ENCODE measurements at regions not wholly inside any gene's neighbourhood (a gene's known extent, or its start where the extent isn't known, plus 50 kb on each side); places are given as distances from the start of the nearest gene placed in this dataset.

DNA sequence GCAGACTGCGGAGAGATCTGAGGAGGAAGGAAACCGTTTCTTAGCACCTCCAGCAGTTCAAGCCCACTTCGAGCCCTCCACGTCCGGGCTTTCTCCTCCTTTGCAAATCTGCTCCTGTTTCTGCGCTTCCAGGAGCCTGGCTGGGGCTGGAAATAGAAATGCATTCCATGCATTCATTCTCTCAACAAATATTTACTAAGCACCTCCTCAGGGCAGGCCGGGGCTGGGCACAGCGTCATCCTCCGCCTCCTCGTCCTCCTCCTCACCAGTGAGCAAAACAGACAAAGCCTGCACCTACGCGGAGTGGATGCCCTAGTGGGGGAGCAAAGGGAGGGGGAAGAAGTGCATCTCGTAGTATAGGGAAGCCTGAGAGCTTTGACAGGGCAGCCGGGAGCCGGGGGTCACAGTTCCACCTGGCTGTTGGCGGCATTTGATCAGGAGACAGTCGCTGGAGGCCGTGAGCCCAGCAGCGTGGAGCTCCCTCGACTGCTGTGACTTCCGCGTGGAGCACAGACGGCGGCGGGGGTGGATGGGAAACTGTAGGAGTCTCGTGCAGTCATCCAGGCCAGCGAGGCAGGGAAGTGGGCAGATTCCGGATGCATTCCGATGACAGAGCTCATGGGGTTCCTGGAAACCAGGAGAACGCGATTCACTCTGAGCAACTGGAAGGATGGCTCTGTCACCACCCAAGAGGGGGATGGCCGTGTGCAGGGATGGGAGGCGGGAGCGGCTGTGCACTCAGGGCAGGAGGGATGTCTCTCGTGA is 93.5 kb downstream of the SIK1 start:
- no peak for DNase-seq (ENCODE audit: low read depth in 4 of 4, low spot score in 2 of 4)

DNA sequence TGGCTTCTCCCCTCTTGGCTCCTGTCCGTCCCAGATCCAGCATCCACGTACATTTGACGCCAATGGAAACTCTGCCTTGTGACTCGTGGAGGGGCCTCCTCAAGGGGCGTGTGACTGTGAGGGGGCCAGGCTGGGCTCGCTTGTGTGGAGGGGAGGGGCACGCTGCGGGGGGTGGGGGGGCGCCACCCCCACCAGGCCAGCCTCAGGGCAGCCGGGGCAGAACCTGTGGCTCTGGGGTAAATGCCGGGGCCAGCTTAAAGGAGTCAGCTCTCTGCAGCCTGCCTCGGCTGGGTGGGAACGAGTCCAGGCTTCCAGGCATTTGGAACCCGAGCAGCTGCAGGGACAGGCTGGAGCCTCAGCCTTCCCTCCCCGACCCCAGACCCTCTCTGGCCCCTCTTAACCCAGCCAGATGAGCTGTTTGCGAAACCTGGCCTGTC is 94.1 kb downstream of the SIK1 start:
- no peak for DNase-seq (ENCODE audit: low read depth in 4 of 4, low spot score in 2 of 4)

DNA sequence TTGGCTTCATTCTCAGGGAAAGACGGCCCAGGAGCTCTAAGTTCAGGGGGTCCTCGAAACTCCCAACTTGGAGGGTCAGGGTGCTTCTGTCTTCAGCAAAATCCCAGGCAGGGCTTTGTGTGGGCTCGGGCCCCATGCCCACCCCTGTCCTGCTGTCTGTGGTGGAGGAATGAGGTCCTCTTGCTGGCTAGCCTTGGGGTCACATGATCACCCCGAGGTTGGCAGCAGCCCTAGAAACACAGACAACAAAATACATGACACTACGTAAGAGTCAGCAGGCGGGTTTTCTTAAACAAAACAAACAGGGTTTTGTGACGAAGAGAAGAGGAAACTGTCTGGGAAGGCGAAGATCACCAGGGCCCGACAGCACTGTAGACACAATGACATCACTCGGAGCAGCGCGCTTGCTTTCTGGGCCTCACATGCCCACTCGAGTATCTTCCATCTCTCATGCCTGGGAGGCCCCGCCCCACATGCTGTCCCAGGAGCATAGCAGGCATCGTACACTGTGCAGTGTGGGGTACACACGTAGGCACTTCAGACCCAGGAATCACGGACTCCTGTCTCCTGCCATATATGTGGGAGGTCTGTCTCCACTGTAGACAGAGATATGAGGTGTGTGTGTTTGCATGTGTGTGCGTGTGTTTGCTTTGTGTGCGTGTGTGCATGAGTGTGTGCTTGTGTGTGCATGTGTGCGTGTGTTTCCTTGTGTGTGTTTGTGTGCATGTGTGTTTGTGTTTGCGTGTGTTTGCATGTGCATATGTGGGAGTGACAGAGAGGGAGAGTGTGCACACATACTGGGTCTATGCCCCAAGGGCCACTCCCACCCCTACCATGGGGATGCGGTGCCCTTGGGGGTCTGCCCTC is 94.7 kb downstream of the SIK1 start:
- no peak for DNase-seq (ENCODE audit: low read depth in 4 of 4, low spot score in 2 of 4)

DNA sequence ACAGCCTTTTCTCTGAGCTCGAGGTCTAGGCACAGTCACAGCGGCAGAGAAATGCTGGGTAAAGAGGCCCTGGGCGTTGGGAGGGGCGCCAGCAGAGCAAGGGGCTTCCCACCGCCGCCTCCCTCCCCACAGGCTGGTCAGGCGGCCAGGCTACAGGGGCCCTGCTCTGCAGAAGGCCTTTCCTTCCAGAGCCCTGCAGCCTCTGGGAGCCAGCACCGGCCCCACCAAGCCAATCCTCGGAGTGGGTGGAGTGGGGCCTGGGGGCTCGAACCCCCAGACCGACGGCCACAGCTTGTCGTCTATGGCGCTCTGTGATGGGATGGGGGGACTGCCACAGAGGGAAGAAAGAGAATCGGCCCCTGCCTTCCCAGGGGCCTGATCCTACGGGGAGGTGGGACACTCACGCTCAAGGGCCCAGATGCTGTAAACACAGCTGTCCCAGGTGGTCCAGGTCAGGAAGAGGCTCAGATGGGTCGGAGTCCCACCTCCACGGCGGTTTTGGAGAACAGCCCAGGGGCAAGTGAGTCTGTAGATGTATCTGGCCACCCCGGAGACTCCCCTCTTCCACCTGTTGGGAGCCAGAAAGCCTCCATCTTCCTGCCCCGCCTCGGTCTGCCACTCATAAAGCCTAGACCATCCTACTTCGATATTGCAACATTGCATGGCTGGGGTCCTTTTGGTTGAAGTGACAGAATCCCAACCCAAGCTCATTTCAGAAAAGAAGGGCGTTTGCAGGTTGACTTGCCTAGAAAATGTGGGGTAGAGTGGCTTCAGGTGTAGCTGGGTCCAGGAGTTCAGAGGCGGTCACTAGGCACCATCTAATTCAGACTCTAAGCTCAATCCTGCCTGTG is 95.6 kb downstream of the SIK1 start:
- DNase-seq (ENCODE audit: low read depth in 4 of 4, low spot score in 2 of 4): no peak

DNA sequence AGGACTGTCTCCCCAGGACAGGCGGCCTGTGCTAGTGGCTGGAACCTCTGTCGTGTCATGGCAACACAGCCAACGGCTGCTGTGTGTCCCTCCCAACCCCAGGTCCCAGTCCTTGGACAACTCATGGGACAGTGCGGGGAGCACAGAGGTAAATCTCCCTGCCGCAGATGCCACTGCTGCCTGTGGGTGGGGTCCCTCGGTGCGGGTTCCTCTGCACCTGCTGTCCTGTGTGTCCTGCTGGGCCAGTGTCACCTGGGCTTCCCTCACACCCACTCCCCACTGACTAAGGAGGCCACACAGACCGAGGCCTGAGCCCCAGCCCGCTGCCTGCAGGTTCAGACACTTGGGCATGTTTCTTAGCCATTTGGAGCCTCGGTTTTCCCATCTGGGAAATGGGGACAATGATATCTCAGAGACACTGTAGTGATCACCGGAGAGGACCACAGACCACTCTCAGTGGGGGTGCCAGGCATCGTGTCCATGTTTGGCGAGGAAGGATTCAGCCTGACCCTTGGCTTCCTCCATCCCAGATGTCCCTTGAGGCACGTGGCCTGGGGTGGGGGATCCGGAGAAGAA is 96.5 kb downstream of the SIK1 start:
- DNase-seq (ENCODE audit: low read depth in 4 of 4, low spot score in 2 of 4): no peak

DNA sequence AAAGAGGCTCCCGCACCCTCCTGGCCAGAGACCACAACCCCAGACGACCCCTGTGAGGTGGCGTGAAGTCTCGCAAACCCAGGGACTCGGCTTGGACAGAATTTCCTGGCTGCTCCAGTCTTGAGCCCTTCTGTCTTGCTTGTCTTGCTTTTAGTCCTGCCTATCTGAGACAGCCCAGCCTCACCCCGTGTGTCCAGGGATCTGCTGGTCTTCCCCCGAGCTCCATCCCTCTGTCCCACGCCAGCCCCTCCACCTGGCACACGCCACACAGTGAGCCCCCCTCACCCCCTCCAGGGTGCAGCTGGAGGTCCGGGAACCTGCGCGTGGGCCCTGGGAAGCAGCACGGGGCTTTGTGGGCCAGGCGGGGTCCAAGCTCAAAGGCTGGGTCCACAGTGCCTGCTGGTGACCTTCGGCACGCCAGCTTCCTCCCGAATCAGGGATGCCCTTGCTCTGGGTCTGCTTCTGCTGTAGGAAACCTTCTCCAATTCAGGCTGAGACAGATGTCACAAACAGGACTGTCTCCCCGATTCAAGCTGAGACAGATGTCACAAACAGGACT is 97.1 kb downstream of the SIK1 start:
- no peak for DNase-seq (ENCODE audit: low read depth in 4 of 4, low spot score in 2 of 4)

DNA sequence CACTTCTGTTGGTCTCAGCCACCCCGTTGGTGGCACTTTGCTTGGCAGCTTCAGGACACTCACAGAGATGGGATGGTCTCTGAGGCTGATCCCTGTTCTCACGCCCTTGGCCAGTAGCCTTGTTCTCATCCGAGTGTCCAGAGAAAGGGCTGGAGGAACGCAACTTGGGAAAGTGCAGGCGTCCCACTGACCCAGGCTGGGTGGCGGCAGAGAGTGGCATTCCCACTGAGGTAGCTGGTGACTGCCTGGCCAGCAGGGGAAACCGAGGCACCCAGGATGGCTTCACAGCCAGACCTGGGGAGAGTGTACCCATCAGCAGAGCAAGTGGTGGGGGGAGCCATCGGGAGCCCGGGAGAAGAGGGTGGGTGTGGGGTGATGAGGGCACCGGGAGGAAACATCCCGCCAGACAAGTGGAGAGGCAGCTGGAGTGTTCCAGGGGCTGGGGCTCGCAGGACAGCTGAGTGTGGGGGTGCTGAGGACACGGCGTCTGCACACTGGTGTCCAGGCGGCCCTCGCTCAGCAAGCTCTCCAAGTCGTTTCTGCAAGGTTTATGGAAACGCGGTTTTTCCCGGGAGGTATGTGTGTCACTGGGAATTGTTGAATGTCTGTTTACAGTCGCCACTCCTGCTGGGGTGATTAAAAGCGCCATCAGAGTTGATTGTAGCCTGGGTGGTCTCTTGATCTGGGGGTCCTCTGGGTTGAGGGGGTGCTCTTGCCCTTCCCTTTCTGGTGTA is 97.8 kb downstream of the SIK1 start:
- no peak for DNase-seq (ENCODE audit: low read depth in 4 of 4, low spot score in 2 of 4)

DNA sequence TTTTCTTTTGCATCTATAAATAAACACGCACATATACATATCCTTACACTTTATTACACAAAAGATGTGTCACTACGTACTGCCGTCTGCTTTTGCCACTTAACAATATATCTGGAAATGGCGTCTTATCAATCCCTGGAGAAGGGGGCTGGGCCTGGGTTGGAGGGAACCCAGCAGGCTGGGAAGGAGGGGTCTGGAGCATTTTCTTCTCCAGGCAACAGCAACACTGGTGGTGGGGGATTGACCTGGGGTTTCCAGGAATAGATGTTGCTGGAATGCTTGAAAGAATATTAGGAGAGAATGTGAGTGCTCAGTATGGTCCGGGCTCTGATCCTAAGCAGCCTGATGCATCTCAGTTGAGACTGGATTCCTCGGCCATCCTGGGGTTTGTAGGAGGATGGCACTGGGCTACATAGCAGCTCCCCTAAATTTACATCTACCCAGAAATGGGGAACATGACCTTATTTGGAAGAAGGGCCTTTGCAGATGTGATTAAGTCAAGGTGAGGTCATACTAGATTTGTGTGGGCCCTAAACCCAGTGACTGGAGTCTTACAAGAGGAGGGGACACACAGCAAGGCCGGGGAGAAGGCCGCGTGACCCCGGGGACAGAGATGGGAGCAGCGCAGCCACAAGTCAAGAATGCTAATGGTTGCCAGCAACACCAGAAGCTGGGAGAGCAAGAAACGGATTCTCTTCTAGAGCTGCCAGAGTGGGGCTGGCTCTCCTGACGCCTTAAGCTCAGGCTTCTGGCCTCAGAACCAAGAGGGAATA is 98.6 kb downstream of the SIK1 start:
- no peak for DNase-seq (ENCODE audit: low read depth in 4 of 4, low spot score in 2 of 4)

- DNase-seq (ENCODE audit: low read depth in 4 of 4, low spot score in 2 of 4): no peak
Observed at GRCh38 chr21:43325968-43326715, 100.8 kb downstream of the SIK1 start.

DNA sequence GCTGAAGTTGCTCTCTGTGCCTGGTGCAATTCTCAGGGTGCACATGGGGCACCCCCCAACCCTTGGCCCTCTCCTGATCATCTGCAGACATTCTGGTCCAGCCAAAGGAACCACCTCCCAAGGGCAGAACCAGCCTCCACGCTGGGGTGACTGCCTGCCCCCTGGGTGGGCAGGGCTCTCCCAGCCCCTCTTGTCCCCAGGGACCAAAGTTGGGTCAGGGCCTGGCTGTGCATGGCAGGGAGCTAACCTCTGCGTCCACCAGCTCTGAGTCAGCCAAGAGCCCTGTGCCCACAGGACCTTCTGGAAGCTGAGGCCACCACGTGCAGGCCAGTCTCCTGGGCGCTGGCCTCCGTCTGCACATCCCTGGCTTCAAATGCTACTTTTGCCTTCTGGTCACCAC is 101.9 kb downstream of the SIK1 start:
- no peak for DNase-seq (ENCODE audit: low read depth in 4 of 4, low spot score in 2 of 4)

- no peak for DNase-seq (ENCODE audit: low read depth in 4 of 4, low spot score in 2 of 4)
Observed at GRCh38 chr21:43324596-43324995, 102.3 kb downstream of the SIK1 start.

DNA sequence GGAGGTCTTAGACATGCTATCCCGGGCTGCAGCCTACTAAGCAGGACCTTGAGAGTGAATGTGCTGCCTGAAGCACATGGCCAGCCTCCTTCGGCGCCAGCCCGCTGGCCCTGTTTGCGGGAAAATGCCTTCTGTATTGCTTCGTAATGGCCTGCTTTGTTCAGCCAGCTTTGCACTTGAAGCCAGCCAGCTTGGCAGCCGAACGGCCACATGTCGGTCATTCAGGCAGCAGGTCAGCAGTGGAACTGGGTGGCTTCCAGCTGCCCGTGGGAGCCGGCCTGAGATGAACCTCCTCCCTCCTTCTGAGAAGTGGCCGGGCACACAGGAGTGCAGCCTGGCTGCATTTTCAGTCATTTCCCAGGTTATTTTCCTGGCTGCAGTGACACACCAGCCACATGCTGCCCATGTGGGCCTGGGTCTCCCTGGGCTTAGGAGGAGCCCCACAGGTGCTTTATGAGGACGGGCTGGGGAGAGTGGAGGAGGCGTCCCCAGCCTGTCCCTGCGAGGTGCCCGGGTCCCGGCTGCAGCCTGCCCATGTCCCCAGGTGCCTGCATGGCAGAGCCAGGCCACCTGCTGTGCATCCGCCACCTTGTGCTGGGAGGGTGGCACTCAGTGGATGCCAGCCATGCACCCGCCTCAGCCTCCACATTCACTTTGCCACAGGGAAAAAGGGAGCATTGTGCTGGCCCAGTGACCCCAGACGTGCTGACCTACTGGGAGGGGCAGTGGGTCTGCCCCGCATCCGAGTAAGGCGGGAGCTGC is 103.5 kb downstream of the SIK1 start:
- no peak for DNase-seq (ENCODE audit: low read depth in 4 of 4, low spot score in 2 of 4)

DNA sequence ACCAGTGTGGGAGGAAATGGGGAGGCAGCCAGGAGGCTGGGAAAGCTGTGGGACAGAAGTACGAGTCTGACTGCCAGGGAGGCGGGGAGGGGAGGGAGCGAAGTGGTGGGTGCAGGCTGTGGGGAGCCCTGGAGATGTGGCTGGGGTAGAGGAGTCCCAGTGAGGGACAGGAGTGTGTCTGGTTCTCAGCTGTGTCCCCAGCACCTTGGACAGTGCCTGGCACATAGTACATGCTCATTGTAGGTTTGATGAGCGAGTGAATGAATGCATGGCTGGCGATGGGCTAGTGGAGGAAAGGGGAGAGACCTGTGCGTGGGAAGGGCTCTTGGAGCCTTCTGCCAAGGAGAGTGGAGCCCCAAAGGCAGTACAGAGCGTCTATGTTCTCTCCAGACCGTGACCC is 104.1 kb downstream of the SIK1 start:
- no peak for DNase-seq (ENCODE audit: low read depth in 4 of 4, low spot score in 2 of 4)

- no peak for DNase-seq (ENCODE audit: low read depth in 4 of 4, low spot score in 2 of 4)
Observed at GRCh38 chr21:43322311-43322710, 104.6 kb downstream of the SIK1 start.

GRCh38 chr21:43321611-43322010 is 105.3 kb downstream of the SIK1 start:
- no peak for DNase-seq (ENCODE audit: low read depth in 4 of 4, low spot score in 2 of 4)

- no peak for DNase-seq (ENCODE audit: low read depth in 4 of 4, low spot score in 2 of 4)
Observed at GRCh38 chr21:43321111-43321510, 105.8 kb downstream of the SIK1 start.

DNA sequence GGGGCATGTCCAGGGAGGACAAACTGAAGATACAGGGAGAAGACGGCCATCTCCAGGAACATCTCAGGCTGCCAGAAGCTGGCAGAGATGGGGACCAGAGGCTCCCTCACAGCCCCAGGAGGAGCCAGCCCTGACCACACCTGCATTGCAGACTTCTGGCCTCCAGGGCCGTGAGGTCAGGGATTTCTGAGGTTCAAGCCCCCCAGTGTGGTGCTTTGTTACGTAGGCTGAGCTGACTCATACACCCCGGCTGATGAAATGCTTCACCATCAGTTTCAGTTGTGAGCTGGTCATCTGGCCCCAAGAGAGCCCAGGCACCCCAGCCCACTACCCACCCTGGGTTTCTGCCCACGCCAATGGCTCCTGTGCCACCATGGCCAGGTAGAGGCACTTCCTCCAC is 106.4 kb downstream of the SIK1 start:
- DNase-seq (ENCODE audit: low read depth in 4 of 4, low spot score in 2 of 4): no peak

Measured in left renal cortex interstitium (tissue), 4 donors.